Loucy (cell line): ENCODE measurements at regions not wholly inside any gene's neighbourhood (a gene's known extent, or its start where the extent isn't known, plus 50 kb on each side); places are given as distances from the start of the nearest gene placed in this dataset.

Source experiments
- H2AFZ ChIP-seq: fragments of 200-600 bp; sonication (generic); 2 replicates; pipeline ENCODE4 v1.6.0; 2016; ENCODE audit warnings: antibody characterized with exemption, mild to moderate bottlenecking, low read length, moderate library complexity
- H3F3A ChIP-seq: fragments of 200-600 bp; 2 replicates; pipeline ENCODE4 v1.6.0; 2016; ENCODE audit warnings: antibody characterized with exemption, low read depth, mild to moderate bottlenecking
- H3K27me3 ChIP-seq: fragments of 200-600 bp; sonication (generic); 2 replicates; pipeline ENCODE4 v1.6.1; 2014; ENCODE audit warnings: low read length, mild to moderate bottlenecking; ENCODE audit not compliant: insufficient read depth, poor library complexity, severe bottlenecking
- H3K36me3 ChIP-seq: fragments of 200-600 bp; sonication (generic); 2 replicates; pipeline ENCODE4 v1.6.1; 2016; ENCODE audit warnings: low read length; ENCODE audit not compliant: insufficient read depth
- H3K4me1 ChIP-seq: fragments of 200-600 bp; sonication (generic); 2 replicates; pipeline ENCODE4 v1.5.1; 2014; ENCODE audit warnings: low read length, mild to moderate bottlenecking; ENCODE audit not compliant: insufficient read depth, poor library complexity, severe bottlenecking
- H3K4me2 ChIP-seq: fragments of 200-600 bp; sonication (generic); 2 replicates; pipeline ENCODE4 v1.6.0; 2014; ENCODE audit warnings: antibody characterized with exemption, low read length, low read depth, mild to moderate bottlenecking; ENCODE audit not compliant: poor library complexity, severe bottlenecking
- H3K4me3 ChIP-seq: fragments of 200-600 bp; sonication (generic); 2 replicates; pipeline ENCODE4 v1.5.1; 2014; ENCODE audit warnings: low read length, mild to moderate bottlenecking, mixed read lengths; ENCODE audit not compliant: poor library complexity, severe bottlenecking
- H3K79me2 ChIP-seq: fragments of 200-600 bp; sonication (generic); 2 replicates; pipeline ENCODE4 v1.6.1; 2014; ENCODE audit warnings: low read length; ENCODE audit not compliant: insufficient read depth
- H3K9ac ChIP-seq: fragments of 200-600 bp; sonication (generic); 2 replicates; pipeline ENCODE4 v1.6.0; 2014; ENCODE audit warnings: mild to moderate bottlenecking, low read depth, low read length, moderate library complexity; ENCODE audit not compliant: poor library complexity, severe bottlenecking
- H3K9me2 ChIP-seq: fragments of 200-600 bp; sonication (generic); replicated peaks from 2 replicates; pipeline ENCODE4 v1.6.1; 2016; ENCODE audit warnings: low read depth, low read length, mixed read lengths
- H3K9me3 ChIP-seq: fragments of 200-600 bp; sonication (generic); 2 replicates; pipeline ENCODE4 v1.6.1; 2014; ENCODE audit warnings: mild to moderate bottlenecking, antibody characterized with exemption, low read length, low read depth; ENCODE audit not compliant: insufficient read depth
- H4K20me1 ChIP-seq: fragments of 200-600 bp; sonication (generic); 2 replicates; pipeline ENCODE4 v1.6.0; 2014; ENCODE audit warnings: antibody characterized with exemption, low read length, mild to moderate bottlenecking; ENCODE audit not compliant: insufficient read depth, poor library complexity, severe bottlenecking
- CTCF ChIP-seq: fragments of 200-600 bp; sonication (generic); conservative IDR thresholded peaks from 2 replicates; pipeline ENCODE4 v1.5.1; 2014; ENCODE audit warnings: mild to moderate bottlenecking, antibody characterized with exemption, low read length
- EZH2phosphoT487 ChIP-seq: fragments of 200-600 bp; IDR thresholded peaks from 2 replicates; pipeline ENCODE4 v1.6.1; 2018; ENCODE audit warnings: antibody characterized with exemption, mild to moderate bottlenecking, moderate library complexity, borderline replicate concordance

- no peaks in the 10 kb centered on the region for H3K4me1 ChIP-seq
- H3K27me3 ChIP-seq: no peaks in the 10 kb centered on the region
- H3K79me2 ChIP-seq: no peaks in the 10 kb centered on the region
- H3K9me3 ChIP-seq: no peaks in the 10 kb centered on the region
- H3K36me3 ChIP-seq: no peaks in the 10 kb centered on the region
- H2AFZ ChIP-seq: no peak overlapping the region
- H3K9me2 ChIP-seq: no peaks in the 10 kb centered on the region
- H4K20me1 ChIP-seq: no peaks in the 10 kb centered on the region
- TF ChIP-seq EZH2phosphoT487 (no peak), CTCF (no peak)
- no peak overlapping the region for H3K9ac ChIP-seq
- H3K4me3 ChIP-seq: no peak overlapping the region
- no peak overlapping the region for H3K4me2 ChIP-seq
- no peaks in the 10 kb centered on the region for H3F3A ChIP-seq
Observed at GRCh38 chr16:73179705-73180331, 131.9 kb upstream of the ZFHX3 start.

- Histone ChIP-seq H3K27me3 (no peaks in the 10 kb centered on the region), H3K9ac (no peak overlapping the region), H2AFZ (no peak overlapping the region), H3F3A (no peaks in the 10 kb centered on the region), H3K9me3 (no peaks in the 10 kb centered on the region), H3K36me3 (no peaks in the 10 kb centered on the region), H3K4me1 (no peaks in the 10 kb centered on the region), H3K4me3 (no peak overlapping the region), H3K4me2 (no peak overlapping the region), H4K20me1 (no peaks in the 10 kb centered on the region), H3K79me2 (no peaks in the 10 kb centered on the region), H3K9me2 (no peaks in the 10 kb centered on the region)
- TF ChIP-seq EZH2phosphoT487 (no peak), CTCF (no peak)
Observed at GRCh38 chr16:73177729-73178295, 129.9 kb upstream of the ZFHX3 start.

GRCh38 chr16:73176577-73177013, 128.7 kb upstream of the ZFHX3 start:
- Histone ChIP-seq H3K4me2 (no peak overlapping the region), H3F3A (no peaks in the 10 kb centered on the region), H3K27me3 (no peaks in the 10 kb centered on the region), H3K9ac (no peak overlapping the region), H3K79me2 (no peaks in the 10 kb centered on the region), H3K9me2 (no peaks in the 10 kb centered on the region), H4K20me1 (no peaks in the 10 kb centered on the region), H2AFZ (no peak overlapping the region), H3K4me1 (no peaks in the 10 kb centered on the region), H3K9me3 (no peaks in the 10 kb centered on the region), H3K36me3 (no peaks in the 10 kb centered on the region), H3K4me3 (no peak overlapping the region)
- TF ChIP-seq EZH2phosphoT487 (no peak), CTCF (0 out of 2 replicates have a peak, but pooled peaks have one; percentile 13)
